HG03342 (cell line): ENCODE measurements at regions not wholly inside any gene's neighbourhood (a gene's known extent, or its start where the extent isn't known, plus 50 kb on each side); places are given as distances from the start of the nearest gene placed in this dataset.

Experiments
- ATAC-seq: cut with Tn5 transposase; IDR thresholded peaks from one replicate; pipeline ENCODE4 v1.9.1; 2021; ENCODE audit warnings: mild to moderate bottlenecking, moderate library complexity; ENCODE audit not compliant: unreplicated experiment

- no peak for ATAC-seq
Observed at GRCh38 chr2:199136242-199136641, 321.5 kb downstream of the SATB2 start.

- no peak for ATAC-seq
Observed at GRCh38 chr2:199131876-199132275, 325.9 kb downstream of the SATB2 start.

GRCh38 chr2:199131136-199131655, 326.5 kb downstream of the SATB2 start:
- no peak for ATAC-seq

GRCh38 chr2:199130501-199130900, 327.2 kb downstream of the SATB2 start:
- ATAC-seq: no peak

GRCh38 chr2:199128476-199129229, 329.1 kb downstream of the SATB2 start:
- ATAC-seq: no peak

GRCh38 chr2:199119796-199120195, 337.9 kb downstream of the SATB2 start:
- no peak for ATAC-seq

- no peak for ATAC-seq
Observed at GRCh38 chr2:199118673-199119112, 339.0 kb downstream of the SATB2 start.

GRCh38 chr2:199115169-199115568, 342.6 kb downstream of the SATB2 start:
- no peak for ATAC-seq

GRCh38 chr2:199113111-199113510, 344.6 kb downstream of the SATB2 start:
- ATAC-seq: no peak

- no peak for ATAC-seq
Observed at GRCh38 chr2:199111458-199111857, 346.3 kb downstream of the SATB2 start.

GRCh38 chr2:199108056-199108455, 349.7 kb downstream of the SATB2 start:
- ATAC-seq: no peak

- no peak for ATAC-seq
Observed at GRCh38 chr2:199105826-199106225, 351.9 kb downstream of the SATB2 start.

GRCh38 chr2:199101487-199101886, 356.3 kb downstream of the SATB2 start:
- no peak for ATAC-seq

- ATAC-seq: no peak
Observed at GRCh38 chr2:199100326-199101110, 357.2 kb downstream of the SATB2 start.

- ATAC-seq: no peak
Observed at GRCh38 chr2:199092419-199092818, 365.3 kb downstream of the SATB2 start.

GRCh38 chr2:199085261-199085660, 372.5 kb downstream of the SATB2 start:
- no peak for ATAC-seq

GRCh38 chr2:199070322-199070949, 387.3 kb downstream of the SATB2 start:
- no peak for ATAC-seq

GRCh38 chr2:199064201-199064600, 393.5 kb downstream of the SATB2 start:
- ATAC-seq: no peak

- no peak for ATAC-seq
Observed at GRCh38 chr2:199057936-199058335, 399.8 kb downstream of the SATB2 start.

- no peak for ATAC-seq
Observed at GRCh38 chr2:199055336-199055735, 402.4 kb downstream of the SATB2 start.

GRCh38 chr2:199042660-199043379, 414.9 kb downstream of the SATB2 start:
- no peak for ATAC-seq
